DOHH2 (cell line): ENCODE measurements at regions not wholly inside any gene's neighbourhood (a gene's known extent, or its start where the extent isn't known, plus 50 kb on each side); places are given as distances from the start of the nearest gene placed in this dataset.

Experiments
- EZH2phosphoT487 ChIP-seq: fragments of 200-600 bp; sonication (generic); IDR thresholded peaks from 2 replicates; pipeline ENCODE4 v1.6.1; 2017; ENCODE audit warnings: borderline replicate concordance, mild to moderate bottlenecking, antibody characterized with exemption, low read length, moderate library complexity, mixed read lengths
- TF ChIP-seq, protein P1 (sequence below): fragments of 200-600 bp; sonication (generic); IDR thresholded peaks from one replicate; pipeline ENCODE4 v1.5.1; 2014; ENCODE audit warnings: antibody characterized with exemption, mild to moderate bottlenecking, low read depth, low read length; ENCODE audit not compliant: poor library complexity, severe bottlenecking

DNA sequence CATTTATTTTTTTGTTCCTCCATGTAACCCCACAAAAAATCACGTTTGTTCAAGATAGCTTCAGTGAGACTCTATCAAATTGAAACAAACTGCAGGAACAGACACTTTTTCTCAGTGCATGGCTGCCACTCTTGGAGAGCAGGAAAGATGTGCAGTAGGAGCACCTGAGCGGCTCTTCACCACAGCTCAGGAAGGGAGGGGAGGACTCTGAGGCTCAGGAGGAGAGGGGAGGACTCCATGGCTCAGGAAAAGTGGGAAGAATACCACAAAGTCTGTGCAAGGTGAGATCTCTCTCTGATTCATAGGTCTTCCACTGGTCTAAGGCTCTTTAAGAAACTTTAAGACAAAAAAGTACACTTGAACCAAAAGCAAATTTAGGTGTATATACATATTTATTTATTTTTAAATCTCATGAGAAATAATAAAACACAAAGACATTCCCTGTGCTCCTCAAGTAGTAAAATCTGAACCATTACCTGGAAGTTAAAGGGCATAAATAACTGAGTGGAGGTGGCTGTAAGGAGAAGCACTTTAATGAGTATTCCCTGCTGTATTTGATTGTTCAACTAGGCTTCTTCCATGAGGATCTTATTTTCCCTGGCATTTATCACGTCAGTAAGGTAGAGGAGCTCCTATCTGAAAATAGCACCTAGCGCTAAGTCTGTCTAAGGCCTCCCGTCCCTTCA lies 69.2 kb upstream of the CCN6 start:
- TF ChIP-seq, protein P1, sequence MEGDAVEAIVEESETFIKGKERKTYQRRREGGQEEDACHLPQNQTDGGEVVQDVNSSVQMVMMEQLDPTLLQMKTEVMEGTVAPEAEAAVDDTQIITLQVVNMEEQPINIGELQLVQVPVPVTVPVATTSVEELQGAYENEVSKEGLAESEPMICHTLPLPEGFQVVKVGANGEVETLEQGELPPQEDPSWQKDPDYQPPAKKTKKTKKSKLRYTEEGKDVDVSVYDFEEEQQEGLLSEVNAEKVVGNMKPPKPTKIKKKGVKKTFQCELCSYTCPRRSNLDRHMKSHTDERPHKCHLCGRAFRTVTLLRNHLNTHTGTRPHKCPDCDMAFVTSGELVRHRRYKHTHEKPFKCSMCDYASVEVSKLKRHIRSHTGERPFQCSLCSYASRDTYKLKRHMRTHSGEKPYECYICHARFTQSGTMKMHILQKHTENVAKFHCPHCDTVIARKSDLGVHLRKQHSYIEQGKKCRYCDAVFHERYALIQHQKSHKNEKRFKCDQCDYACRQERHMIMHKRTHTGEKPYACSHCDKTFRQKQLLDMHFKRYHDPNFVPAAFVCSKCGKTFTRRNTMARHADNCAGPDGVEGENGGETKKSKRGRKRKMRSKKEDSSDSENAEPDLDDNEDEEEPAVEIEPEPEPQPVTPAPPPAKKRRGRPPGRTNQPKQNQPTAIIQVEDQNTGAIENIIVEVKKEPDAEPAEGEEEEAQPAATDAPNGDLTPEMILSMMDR = no peak
- TF ChIP-seq EZH2phosphoT487 = no peak
